22Rv1 (cell line): ENCODE measurements at regions not wholly inside any gene's neighbourhood (a gene's known extent, or its start where the extent isn't known, plus 50 kb on each side); places are given as distances from the start of the nearest gene placed in this dataset.

ENCODE experiments used
- H3K27ac ChIP-seq: fragments of 450-650 bp; 2 replicates; pipeline ENCODE4 v1.5.1; 2017
- ZFX ChIP-seq: fragments of 450-650 bp; IDR thresholded peaks from 2 replicates; pipeline ENCODE4 v1.6.1; 2017; ENCODE audit warnings: antibody characterized with exemption, borderline replicate concordance
- TF ChIP-seq, protein P1 (sequence below): fragments of 450-650 bp; IDR thresholded peaks from 2 replicates; pipeline ENCODE4 v1.5.1; 2017; ENCODE audit warnings: mild to moderate bottlenecking

DNA sequence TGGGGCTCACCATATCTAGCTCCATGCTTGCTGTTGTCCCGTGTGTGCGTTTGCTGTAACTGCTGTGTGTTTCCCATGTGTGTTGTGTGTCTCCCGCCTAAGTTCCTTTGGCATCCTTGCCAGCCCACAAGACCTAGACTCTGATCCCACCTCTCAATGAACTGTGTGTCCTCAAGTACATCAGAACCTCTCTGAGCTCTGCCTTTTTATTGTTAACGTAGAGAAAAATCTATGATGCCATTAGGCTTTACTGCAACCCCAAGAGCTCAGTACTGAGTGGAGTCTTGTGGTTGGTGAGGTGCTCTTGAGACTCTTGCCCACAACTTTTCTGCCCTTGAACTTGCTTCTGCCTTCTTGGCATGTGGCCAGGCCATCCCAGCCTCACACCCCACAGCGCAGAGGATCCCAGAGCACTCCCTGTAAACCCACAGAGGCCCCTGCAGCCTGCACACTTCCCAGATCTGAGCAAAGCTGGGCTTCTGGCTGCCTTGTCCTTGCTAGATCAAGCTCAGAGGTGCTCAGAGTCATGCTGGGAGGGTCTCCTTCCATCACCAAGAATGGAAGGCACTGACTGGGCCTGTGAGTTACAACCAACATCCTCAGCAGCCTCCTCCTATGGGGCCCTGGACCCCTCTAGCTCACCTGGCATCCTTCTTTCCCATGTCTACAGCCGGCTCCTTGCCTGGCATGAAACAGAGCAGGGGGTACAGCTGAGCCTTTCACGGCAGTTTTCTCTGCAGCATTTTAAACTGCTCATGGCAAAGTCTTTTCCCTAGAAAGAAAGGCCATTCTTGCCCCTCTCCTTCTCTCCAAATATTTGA, 643.4 kb downstream of the ACTR3B start:
- no peak for TF ChIP-seq ZFX
- TF ChIP-seq, protein P1, sequence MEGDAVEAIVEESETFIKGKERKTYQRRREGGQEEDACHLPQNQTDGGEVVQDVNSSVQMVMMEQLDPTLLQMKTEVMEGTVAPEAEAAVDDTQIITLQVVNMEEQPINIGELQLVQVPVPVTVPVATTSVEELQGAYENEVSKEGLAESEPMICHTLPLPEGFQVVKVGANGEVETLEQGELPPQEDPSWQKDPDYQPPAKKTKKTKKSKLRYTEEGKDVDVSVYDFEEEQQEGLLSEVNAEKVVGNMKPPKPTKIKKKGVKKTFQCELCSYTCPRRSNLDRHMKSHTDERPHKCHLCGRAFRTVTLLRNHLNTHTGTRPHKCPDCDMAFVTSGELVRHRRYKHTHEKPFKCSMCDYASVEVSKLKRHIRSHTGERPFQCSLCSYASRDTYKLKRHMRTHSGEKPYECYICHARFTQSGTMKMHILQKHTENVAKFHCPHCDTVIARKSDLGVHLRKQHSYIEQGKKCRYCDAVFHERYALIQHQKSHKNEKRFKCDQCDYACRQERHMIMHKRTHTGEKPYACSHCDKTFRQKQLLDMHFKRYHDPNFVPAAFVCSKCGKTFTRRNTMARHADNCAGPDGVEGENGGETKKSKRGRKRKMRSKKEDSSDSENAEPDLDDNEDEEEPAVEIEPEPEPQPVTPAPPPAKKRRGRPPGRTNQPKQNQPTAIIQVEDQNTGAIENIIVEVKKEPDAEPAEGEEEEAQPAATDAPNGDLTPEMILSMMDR: no peak
- H3K27ac ChIP-seq: no peak overlapping the region

GRCh38 chr7:153404124-153404523, 644.6 kb downstream of the ACTR3B start:
- no peak overlapping the region for H3K27ac ChIP-seq
- TF ChIP-seq, protein P1: no peak
- no peak for TF ChIP-seq ZFX

- H3K27ac ChIP-seq: no peak overlapping the region
- TF ChIP-seq ZFX: no peak
- TF ChIP-seq, protein P1: no peak
Observed at GRCh38 chr7:153404781-153405279, 645.3 kb downstream of the ACTR3B start.

- TF ChIP-seq, protein P1: no peak
- TF ChIP-seq ZFX: no peak
Observed at GRCh38 chr7:153405704-153406485, 646.3 kb upstream of the DPP6 start.

DNA sequence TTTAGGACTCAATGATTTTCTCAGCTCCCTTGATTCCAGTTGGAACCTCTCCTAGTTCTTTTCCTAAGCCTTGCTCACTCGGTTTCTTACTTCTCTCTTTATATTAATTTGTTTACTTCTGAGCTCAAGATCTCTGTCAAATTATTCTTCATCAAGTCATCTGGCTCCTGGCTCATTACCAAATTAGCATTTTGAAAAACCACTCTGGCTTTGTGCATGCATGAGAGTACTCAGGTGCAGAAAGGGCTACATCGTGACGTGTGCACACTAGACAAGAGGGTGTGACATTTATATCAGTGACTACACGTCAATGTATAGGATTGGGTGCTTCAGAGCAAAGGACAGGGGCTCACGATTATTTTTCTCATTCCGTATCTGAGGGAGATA, 645.7 kb upstream of the DPP6 start:
- TF ChIP-seq ZFX: no peak
- TF ChIP-seq, protein P1: no peak

More at GRCh38 chr7:153405704-153406485, 646.3 kb upstream of the DPP6 start:
- H3K27ac ChIP-seq: no peak overlapping the region

DNA sequence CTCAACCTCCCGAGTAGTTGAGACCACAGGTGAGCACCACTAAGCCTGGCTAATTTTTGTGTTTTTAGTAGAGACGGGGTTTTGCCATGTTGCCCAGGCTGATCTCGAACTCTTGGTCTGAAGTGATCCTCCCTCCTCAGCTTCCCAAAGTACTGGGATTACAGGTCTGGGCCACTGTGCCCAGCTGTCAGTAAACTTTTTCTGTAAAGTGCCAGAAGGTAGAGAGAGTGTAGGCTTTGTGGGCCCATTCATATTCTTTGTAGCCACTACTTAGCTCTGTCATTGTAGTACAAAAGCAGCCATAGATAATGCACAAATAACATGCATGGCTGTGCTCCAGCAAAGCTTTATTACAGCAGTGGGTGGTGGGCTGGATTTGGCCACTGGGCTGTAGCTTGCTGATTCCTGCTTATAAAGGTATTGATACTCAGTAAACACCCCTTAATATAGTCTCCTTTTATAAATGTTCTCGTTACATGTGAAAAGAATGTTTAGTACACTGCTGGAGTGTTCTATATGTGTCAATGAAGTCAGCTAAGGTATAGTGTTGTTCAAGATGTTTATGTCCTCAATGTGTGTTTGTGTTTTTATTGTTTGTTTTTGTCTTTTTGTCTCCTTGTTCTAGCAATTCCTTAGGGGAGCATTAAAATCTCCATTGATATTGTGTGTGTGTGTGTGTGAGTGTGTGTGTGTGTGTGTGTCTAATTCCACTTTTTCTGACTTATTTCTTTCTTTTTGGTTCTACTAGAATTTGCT, 644.7 kb upstream of the DPP6 start:
- H3K27ac ChIP-seq: no peak overlapping the region
- no peak for TF ChIP-seq ZFX
- TF ChIP-seq, protein P1: no peak

More for the DNA sequence above, 645.7 kb upstream of the DPP6 start:
- H3K27ac ChIP-seq: no peak overlapping the region
